ENCODE measurements at regions not wholly inside any gene's neighbourhood (a gene's known extent, or its start where the extent isn't known, plus 50 kb on each side); places are given as distances from the start of the nearest gene placed in this dataset.
"Not testable (repeated sequence)": the region's sequence is repeated elsewhere in the genome, so short reads cannot be mapped to it uniquely, and the experiment has no call there.

DNA sequence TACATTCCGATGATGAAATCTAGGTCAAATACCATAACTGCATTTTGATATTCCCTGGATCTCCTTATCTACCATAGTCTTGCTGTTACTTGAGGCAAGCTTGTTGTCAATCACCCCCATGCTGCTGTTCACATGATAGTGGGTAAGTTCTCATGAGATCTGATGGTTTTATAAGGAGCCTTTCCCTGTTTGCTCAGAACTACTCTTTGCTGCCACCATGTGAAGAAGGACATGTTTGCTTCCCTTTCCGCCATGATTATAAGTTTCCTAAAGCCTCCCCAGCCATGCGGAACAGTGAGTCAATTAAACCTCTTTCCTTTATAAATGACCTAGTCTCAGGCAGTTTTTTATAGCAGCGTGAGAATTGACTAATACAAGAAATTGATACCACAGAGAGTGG lies 432.0 kb downstream of the GLUD2 start:
- no peak for DNase-seq

DNA sequence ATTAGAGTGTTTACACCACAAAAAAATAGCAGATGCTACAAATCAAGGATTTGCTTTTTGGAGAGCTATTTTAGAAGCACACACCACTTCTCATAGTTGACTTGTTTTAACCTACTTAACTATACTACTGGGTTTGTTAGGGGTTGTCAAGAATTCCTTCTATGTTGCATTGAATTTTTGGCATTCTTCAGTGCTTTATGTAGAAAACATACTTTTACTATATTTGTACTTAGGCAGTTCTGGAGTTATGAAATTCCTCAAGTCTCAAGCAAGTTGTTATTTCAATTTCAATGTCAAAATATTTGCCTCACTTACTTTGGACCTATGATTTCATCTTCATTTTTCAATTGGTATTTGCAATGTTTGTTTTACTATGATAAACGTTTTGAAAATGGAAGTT lies 449.6 kb downstream of the GLUD2 start:
- DNase-seq = no peak

DNA sequence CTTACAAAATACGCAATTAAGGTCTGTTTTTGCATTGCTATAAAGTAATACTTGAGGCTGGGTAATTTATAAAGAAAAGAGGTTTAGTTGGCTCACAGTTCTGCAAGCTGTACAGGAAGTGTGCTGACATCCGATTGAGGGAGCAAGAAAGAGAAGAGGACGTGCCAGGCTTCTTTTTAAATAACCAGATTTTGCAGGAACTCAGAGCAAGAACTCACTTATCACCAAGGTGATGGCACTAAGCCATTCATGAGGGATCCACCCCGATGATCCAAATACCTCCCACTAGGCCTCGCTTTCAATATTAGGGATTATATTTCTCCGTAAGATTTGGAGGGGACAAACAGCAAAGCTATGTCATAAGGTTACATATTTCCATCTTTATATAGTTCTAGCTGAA lies 456.7 kb downstream of the GLUD2 start:
- DNase-seq = no peak

DNA sequence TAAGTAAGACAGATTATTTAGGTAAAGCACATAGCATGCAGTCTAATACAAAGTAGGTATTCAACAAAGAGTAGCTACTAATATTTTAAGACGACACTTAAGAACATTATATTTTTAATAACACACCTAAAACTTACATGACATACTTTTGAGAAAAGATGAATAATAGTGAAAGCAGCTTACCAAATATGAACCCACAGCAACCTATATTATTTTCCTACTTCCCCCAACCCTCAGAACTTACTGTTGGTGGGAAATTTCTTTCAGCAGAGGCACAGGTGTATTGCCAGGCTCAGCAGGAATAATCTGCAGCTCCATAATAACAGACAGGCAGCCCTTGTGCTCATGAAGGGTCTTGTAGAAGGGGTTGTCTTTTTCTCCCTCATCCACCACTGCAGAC lies 498.9 kb downstream of the GLUD2 start:
- no peak for DNase-seq

DNA sequence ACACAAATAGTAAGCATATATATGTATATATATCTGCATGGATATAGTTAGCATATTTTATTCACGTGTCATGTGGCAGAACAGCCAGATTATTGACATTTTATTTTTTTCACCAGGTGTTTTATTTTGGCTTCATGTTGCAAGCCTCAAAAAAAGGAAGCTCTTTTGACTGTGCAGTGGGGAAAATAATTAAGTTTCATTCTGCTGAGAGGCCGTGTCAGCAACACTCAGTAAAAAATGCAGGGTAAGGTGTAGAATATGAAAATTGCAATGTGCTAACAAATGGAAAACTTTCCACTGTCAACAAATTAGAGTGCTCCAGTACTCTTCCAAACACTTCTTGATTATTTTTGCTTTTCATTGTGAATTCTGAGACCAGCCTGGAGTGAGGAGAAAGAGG lies 511.5 kb downstream of the GLUD2 start:
- DNase-seq = no peak

DNA sequence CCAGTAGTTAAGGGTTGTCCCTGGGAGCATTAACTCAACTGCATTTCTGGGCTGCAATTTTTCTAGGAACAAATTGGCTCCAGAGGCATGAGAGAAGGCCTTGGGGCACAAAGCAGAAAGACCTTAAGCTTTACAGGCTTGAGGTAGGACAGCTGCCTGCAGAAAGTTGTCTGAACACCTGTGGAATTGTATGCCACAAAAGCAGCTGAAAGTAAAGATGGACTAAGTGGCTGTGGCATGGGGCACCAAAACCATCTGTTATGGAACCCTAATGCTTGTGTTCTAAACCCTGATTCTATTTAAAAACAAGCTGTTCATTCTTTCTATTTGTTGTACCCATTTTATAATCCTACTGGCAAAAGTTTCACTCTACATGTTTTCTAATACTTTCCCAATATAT lies 515.2 kb downstream of the GLUD2 start:
- DNase-seq = no peak

DNA sequence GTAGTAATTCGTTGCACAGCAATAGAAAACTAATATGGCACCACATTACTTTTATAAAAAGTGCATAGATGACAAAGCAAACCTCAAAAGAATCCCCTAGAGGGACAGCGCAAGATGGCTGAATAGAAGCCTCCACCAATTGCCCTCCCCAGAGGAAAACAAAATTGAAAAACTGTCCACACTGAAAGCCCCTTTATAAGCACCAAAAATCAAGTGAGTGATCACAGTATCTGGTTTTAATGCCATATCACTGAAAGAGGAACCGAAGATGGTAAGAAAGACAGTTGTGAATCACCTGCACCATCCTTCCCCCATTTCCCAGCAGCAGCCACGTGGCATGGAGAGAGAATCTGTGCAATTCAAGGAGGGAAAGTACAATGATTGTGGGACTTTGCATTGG lies 522.2 kb downstream of the GLUD2 start:
- DNase-seq = no peak

DNA sequence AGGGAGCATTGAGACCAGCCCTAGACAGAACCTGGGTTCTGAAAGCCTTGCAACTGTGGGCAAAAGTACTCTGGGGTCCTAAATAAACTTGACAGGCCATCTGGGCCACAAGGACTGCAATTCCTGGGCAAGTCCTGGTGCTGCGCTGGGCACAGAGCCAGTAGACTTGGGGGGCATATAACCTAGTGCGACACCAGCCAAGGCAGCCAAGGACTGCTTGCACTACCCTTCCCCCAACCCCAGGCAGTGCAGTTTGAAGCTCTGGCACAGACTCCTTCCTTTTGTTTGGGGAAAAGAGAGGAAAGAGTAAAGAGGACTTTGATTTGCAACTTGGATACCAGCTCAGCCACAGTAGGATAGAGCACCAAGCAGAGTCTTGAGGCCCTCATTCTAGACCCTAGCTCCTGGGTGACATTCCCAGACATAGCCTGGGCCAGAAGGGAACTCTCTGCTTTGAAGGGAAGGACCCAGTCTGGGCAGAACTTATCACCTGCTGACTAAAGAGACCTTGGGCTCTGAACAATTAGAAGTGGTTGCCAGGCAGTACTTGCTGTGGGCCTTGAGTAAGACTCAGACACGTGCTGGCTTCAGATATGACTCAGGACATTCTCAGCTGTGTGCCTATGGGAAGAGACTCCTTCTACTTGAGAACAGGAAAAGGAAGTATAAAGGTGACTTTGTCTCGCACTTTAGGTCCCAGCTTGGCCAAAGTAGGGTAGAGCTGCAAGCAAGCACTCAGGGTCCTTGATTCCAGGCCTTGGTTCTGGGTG lies 522.8 kb downstream of the GLUD2 start:
- no peak for DNase-seq

DNA sequence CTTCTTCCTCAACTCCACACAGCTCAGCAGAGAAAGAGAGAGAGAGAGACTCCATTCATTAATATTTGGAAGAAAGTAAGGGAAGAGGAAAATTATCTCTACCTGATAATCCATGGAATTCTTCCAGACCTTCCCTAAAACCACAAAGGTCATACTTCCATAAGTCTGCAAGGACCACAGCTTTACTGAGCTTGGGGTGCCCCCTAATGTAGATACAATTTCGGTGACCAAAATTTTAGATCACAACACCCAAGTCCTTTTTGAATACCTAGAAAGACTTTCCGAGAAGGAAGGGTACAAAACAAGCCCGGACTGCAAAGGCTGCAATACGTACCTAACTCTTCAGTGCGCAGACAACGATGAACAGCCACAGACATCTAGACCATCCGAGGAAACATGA lies 523.9 kb downstream of the GLUD2 start:
- no peak for DNase-seq

DNA sequence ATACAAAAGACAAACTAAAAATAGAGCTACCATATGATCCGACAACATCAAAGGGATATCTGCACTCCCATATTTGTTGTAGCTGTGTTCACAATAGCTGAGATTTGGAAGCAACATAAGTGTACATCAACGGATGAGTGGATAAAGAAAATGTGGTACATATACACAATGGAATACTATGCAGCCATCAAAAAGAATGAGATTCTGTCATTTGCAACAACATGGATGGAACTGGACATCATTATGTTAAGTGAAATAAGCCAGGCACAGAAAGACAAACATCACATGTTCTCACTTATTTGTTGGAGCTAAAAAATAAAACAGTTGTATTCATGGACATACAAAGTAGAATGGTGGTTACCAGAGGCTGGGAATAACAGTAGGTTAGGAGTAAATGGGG lies 527.0 kb downstream of the GLUD2 start:
- DNase-seq = not testable (repeated sequence)

DNA sequence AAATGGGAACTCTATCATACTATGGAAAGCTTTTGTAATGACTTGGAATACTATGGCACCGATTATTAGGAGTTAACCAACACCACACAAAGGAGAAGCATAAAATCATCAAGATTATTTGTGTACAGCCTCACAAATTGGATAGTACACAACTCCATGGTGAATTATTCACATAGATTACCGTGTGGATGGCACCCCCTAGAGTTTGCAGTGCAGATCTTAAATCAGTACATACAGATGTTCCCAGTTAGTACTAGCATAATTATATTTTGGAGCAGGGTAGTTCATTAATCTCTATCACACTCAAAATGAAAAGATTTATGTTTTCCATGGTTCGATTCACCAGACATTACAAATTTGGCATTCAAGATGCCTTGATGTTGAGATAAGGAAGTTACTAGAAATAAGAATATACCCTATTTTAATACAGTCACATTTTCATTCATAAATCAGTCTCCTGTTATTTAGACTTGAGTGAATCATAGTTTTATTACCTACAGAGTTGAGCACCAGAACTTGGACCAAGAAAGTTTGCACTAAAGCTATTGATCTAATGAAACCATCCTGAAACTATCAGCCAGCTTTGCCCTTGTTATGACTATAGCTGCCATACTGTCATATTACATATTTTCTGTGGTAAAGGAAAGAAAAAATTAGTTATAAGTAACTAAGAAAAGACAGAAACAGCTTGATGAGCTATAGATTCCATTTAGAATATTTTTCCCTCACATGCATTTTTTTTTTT lies 531.8 kb downstream of the GLUD2 start:
- peak; percentile 4 to 16 for DNase-seq

DNA sequence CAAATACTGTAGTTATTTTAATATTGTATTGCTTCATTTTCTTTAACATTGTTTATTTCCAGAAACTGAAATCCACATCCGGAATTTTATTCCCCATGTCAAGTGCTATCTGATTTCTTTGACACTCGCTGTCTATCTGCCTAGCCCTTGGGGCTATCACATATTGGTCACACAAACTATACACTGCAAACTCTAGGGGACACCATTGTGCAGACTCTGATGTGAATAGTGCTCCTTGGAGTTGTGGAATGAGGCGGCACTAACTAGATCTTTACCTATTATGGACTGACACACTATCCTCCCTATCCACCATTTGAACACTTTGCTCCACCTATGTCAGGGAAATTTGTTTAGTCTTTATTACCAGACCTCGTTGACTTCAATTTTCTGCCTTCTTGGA lies 534.5 kb downstream of the GLUD2 start:
- no peak for DNase-seq

DNA sequence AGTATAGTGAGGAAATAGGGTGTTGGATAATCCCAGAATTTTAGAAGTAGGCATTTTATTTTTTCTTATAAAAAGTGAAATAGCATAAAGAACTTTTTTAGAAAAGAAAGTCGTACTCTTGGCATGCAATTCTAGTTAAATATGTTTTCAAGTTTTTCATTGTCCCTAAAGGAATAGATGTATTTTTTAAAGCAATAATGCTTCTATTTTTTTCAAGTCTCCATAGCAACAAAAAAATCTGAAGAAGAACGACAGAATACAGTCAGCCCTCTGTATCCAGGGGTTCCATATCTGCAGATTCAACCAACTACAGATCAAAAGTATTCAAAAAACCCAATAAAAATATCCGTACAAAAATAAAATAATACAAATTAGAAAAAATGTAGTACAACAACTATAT lies 538.2 kb downstream of the GLUD2 start:
- DNase-seq = no peak

DNA sequence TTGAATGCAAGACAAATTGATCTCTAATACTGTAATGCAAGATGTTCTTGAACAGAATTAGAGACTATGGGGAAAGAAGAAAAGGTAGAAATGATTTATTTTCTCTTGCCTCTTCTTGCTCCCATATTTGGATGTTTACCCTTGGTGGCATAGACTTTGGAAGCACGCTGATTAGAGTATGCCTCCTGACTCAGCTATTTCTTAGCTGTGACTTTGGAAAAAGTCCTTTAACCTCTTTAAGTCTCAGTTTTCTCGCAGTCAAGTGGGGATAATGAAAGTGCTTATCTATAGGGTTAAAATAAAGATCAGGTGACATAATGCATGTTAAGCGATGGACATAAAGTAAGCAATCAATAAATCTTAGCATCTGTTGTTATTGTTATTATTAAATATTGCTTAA lies 545.5 kb downstream of the GLUD2 start:
- DNase-seq = no peak

DNA sequence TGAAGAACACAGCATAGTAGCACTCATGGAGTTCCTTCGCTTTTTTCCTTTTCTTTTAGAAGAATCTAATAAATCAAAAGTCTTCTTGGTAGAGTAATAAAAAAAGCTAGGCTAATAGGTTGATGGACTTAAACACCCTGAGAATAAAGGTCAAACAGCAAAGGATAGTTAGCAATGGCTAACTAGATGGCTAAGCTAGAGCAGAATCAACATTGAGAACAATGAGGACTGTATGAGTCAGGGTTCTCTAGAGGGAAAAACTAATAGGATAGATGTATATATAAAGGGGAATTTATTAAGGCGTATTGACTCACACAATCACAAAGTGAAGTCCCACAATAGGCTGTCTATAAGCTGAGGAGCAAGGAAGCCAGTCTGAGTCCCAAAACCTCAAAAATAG lies 550.9 kb downstream of the GLUD2 start:
- no peak for DNase-seq

DNA sequence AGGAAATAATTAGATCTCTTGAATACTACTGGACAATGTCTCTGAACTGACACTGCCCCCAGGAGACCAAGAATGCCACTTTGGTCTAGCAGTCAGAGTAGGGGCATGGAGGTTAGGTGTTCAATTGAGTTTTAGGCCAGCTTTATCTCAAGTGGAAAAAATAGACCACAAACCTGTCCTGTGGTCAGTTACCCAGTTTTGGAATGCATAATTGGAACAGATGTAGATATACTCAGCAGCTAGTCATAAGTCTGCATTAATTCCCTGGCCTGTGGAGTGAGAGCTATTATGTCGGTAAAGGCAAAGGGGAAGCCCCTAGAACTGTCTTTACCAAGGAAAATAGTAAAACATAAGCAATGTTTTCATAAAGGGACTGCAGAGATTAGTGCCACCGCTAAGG lies 587.7 kb downstream of the GLUD2 start:
- DNase-seq = no peak

DNA sequence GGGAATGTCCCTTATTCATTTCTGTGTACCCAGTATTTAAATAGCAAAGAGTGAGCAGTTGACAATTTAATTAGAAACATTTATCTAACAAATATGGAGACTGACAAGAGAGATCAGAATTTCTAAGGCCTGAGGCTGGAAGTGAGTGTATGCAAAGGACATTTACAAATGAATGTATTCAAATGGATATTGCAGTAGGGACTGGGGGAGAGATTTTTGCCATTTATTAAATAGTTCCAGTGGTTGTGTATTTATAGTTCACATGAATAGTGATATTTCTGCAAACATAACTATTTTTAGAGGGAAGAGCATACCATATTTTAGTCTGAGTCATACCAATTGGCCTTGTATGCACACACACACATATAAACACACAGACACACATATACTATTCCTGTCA lies 592.4 kb downstream of the GLUD2 start:
- DNase-seq = no peak

DNA sequence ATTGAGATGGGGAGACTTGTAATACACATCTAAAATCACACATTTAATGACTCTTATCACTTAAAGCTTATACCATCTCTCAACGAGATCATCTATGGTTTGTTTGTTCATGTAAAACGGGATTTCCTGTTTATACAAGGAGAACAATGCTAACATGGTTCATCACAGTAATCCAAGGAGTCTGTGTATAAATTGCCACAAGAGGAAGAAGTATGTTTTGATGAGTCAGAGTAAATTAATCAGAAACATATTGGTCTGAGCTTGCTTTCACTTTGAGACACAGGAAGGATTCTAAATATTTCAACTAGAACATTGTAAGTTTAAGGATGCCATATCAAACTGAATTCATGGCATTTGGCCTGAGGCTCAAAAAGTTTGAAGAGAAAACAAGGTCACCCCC lies 594.1 kb downstream of the GLUD2 start:
- no peak for DNase-seq

DNA sequence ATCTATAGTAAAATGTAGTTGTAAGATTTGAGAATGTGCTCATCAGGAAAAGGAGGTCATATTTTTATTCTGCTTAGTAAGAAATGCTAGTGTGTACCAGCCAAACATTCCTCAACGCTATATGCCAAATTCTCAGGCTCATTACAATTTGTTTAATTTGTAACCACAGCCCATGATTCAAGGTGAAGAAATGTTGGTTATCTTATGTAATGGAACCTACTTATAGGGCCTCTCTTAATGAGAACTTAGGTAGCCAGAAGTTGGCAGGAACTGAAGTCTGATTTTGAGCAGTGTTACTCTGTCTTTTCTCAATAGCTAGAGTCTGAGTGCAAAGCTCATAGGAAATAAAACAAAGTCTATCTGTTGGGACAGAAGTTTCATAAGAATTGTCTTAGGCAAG lies 595.0 kb downstream of the GLUD2 start:
- no peak for DNase-seq

DNA sequence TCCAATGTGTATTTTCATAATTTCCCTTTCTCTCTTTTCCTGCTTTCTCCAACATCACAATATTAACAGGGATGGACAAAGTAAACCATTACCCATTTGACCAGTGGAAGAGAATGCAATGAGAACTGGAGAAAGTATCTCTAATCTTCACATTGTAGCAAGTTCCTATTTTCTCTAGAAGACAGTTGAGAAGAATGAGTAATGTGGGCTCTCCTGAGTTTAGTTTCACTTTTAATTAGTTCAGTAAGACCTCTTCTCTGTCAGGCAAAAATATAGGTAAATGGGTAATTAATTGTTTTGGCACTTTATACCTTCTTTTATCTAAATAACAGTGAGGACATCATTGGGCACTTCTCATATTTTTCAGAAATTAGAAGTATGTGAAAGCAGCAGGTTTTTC lies 602.0 kb downstream of the GLUD2 start:
- DNase-seq = no peak

DNA sequence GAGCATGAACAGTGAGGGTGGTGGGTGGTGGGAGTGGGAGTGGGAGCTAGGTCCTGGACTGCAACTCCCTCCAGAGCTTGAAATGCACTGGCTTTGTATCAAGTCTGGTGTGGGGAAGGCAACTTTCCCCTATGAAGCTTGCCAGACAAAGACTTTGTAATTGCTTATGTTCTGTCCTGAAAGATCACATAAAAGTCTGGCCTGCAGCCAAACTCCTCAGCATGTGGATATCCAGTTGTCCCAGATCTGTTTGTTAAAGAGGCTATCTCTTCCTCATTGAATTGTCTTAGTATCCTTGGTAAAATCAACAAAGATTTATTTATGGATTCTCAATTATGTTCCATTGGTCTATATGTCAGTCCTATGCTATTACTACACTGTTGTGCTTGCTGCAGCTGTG lies 607.9 kb downstream of the GLUD2 start:
- DNase-seq = no peak

DNA sequence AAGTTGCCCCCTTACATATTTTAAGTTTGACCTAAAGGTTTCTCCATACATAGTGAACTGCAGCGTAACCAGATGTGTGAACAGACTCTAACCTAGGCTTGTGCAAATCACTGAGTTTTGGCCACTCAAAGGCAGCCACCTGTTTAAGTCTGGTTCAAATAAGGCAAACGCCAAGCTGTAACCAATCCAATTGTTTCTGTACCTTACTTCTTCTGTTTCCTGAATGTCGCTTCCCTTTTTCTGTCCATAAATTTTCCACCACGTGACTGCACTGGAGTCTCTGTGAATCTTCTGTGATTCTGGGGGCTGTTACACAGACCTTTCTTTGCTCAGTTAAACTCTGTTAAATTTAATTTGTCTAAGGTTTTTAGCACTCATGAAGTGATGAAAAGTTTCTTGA lies 618.8 kb downstream of the GLUD2 start:
- DNase-seq = no peak

DNA sequence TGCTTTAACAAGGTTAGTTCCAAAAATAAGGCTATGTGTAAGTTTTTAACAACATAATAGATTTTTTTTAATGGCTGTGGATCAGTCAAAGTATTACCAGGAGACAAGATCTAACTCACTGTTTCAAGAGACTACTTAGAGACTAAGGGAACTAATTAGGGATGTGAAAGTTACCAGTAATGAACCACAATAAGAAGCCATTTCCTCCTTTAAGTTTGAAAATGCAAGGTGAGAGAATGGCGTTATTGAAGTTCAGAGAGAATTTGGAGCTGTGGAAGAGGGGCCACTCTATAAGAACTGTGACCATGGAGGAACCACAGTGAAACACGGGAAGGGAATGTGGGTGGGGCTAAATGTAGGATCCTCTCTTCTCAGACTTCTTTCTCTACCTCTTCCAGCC lies 624.2 kb downstream of the GLUD2 start:
- no peak for DNase-seq

DNA sequence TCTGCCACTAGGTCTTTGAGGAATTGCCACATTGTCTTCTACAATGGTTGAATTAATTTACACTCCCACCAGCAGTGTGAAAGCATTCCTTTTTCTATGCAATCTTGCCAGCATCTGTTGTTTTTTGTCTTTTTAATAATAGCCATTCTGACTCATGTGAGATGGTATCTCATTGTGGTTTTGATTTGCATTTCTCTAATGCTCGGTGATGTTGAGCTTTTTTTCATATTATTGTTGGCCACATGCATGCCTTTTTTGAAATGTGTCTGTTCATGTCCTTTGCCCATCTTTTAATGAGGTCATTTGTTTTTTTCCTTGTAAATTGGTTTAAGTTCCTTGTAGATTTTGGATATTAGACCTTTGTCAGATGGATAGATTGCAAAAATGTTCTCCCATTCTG lies 661.8 kb downstream of the GLUD2 start:
- DNase-seq = not testable (repeated sequence)

DNA sequence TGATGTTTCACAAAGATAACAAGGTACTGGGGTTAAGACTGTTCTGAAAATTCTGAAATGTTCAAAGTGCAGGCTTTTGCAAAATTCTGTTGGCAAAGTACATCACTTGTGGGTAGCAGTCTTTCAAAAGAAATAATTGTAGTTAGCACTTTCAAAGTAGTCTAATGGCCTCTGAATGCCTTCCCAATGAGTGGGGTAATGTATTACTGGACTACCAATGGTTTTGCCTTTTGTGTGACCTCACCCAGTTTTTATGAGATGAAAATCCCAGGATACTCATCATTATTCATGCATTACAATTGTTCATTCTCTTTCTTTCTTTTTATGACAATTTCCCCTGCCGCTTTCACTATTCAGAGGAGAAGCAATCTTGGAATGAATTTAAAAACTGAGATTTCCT lies 686.1 kb downstream of the GLUD2 start:
- no peak for DNase-seq
